ENCODE measurements at regions not wholly inside any gene's neighbourhood (a gene's known extent, or its start where the extent isn't known, plus 50 kb on each side); places are given as distances from the start of the nearest gene placed in this dataset.

DNA sequence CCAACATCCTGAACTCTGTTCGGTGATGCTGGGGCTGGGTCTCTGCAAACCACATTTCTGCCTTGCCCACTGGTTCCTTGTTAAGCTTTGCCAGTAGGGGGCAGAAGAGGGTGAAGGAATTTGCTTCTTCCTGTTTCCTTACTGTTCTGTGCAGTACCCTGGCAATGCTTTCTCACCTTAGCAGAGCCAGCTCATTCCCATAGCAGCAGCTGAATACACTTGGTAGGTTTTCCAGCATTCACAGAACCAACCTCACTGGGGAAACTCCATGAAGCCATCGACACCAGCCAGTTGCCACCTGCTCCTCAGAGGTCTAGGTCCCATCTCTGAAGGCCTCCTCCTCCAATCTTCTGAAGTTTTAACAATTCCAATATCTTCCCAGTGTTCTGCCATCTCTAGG is 308.4 kb downstream of the PDCD6IP start:
- TF ChIP-seq POLR2AphosphoS5 (IDR thresholded peaks at IDR 0.05; ENCODE audit: low read depth) (no peak), EZH2 (IDR thresholded peaks at IDR 0.05; ENCODE audit: low read depth, unreplicated experiment) (no peak), NANOG (IDR thresholded peaks at IDR 0.05; ENCODE audit: borderline replicate concordance) (no peak), STAT1 (IDR thresholded peaks at IDR 0.05; ENCODE audit: unreplicated experiment) (no peak), EZH2phosphoT487 (IDR thresholded peaks at IDR 0.05; ENCODE audit: unreplicated experiment) (no peak), JUNB (IDR thresholded peaks at IDR 0.05; ENCODE audit: unreplicated experiment) (no peak)
- TF ChIP-seq, protein P1, sequence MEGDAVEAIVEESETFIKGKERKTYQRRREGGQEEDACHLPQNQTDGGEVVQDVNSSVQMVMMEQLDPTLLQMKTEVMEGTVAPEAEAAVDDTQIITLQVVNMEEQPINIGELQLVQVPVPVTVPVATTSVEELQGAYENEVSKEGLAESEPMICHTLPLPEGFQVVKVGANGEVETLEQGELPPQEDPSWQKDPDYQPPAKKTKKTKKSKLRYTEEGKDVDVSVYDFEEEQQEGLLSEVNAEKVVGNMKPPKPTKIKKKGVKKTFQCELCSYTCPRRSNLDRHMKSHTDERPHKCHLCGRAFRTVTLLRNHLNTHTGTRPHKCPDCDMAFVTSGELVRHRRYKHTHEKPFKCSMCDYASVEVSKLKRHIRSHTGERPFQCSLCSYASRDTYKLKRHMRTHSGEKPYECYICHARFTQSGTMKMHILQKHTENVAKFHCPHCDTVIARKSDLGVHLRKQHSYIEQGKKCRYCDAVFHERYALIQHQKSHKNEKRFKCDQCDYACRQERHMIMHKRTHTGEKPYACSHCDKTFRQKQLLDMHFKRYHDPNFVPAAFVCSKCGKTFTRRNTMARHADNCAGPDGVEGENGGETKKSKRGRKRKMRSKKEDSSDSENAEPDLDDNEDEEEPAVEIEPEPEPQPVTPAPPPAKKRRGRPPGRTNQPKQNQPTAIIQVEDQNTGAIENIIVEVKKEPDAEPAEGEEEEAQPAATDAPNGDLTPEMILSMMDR (conservative IDR thresholded peaks at IDR 0.05; ENCODE audit: low read depth in 2 of 2): peak; percentile 79 to 90
- TF ChIP-seq, protein P2, sequence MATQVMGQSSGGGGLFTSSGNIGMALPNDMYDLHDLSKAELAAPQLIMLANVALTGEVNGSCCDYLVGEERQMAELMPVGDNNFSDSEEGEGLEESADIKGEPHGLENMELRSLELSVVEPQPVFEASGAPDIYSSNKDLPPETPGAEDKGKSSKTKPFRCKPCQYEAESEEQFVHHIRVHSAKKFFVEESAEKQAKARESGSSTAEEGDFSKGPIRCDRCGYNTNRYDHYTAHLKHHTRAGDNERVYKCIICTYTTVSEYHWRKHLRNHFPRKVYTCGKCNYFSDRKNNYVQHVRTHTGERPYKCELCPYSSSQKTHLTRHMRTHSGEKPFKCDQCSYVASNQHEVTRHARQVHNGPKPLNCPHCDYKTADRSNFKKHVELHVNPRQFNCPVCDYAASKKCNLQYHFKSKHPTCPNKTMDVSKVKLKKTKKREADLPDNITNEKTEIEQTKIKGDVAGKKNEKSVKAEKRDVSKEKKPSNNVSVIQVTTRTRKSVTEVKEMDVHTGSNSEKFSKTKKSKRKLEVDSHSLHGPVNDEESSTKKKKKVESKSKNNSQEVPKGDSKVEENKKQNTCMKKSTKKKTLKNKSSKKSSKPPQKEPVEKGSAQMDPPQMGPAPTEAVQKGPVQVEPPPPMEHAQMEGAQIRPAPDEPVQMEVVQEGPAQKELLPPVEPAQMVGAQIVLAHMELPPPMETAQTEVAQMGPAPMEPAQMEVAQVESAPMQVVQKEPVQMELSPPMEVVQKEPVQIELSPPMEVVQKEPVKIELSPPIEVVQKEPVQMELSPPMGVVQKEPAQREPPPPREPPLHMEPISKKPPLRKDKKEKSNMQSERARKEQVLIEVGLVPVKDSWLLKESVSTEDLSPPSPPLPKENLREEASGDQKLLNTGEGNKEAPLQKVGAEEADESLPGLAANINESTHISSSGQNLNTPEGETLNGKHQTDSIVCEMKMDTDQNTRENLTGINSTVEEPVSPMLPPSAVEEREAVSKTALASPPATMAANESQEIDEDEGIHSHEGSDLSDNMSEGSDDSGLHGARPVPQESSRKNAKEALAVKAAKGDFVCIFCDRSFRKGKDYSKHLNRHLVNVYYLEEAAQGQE (IDR thresholded peaks at IDR 0.05; ENCODE audit: unreplicated experiment): no peak
- TF ChIP-seq, protein P3, sequence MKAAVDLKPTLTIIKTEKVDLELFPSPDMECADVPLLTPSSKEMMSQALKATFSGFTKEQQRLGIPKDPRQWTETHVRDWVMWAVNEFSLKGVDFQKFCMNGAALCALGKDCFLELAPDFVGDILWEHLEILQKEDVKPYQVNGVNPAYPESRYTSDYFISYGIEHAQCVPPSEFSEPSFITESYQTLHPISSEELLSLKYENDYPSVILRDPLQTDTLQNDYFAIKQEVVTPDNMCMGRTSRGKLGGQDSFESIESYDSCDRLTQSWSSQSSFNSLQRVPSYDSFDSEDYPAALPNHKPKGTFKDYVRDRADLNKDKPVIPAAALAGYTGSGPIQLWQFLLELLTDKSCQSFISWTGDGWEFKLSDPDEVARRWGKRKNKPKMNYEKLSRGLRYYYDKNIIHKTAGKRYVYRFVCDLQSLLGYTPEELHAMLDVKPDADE (IDR thresholded peaks at IDR 0.05): no peak

Data from GM23338 (cell line).